Testis (tissue), 2 donors: ENCODE measurements at regions not wholly inside any gene's neighbourhood (a gene's known extent, or its start where the extent isn't known, plus 50 kb on each side); places are given as distances from the start of the nearest gene placed in this dataset.

Source experiments
- DNase-seq: peaks from one replicate; pipeline ENCODE4 v3.0.0-alpha.2; 2019
- H3K27ac ChIP-seq, 2 donors: fragments of 200-600 bp; sonication (generic); one replicate each; pipeline ENCODE4 v1.5.1; 2019
- H3K27me3 ChIP-seq: fragments of 200-600 bp; sonication (generic); one replicate; pipeline ENCODE4 v1.5.1; 2019
- H3K36me3 ChIP-seq: fragments of 200-600 bp; sonication (generic); one replicate; pipeline ENCODE4 v1.5.1; 2017; ENCODE audit warnings: low read depth; ENCODE audit errors: missing control alignments
- H3K4me1 ChIP-seq: fragments of 200-600 bp; sonication (generic); one replicate; pipeline ENCODE4 v1.5.1; 2019
- H3K4me3 ChIP-seq, 2 donors: fragments of 200-600 bp; sonication (generic); one replicate each; pipeline ENCODE4 v1.5.1; 2017 to 2019
- H3K9me3 ChIP-seq: fragments of 200-600 bp; sonication (generic); one replicate; pipeline ENCODE4 v1.5.1; 2017
- CTCF ChIP-seq, 3 experiments: fragments of 450-650 bp in 2 of 3; fragments of 200-600 bp in 1 of 3; sonication (generic) in 1 of 3; IDR thresholded peaks; one replicate each; pipeline ENCODE4 v1.5.1; 2016 to 2019; ENCODE audit warnings: antibody characterized with exemption in 3 of 3, mild to moderate bottlenecking in 2 of 3, moderate library complexity in 1 of 3
- POLR2A ChIP-seq: fragments of 450-650 bp; IDR thresholded peaks from one replicate; pipeline ENCODE4 v1.6.1; 2017; ENCODE audit warnings: antibody characterized with exemption, mild to moderate bottlenecking, moderate library complexity
- WGBS, 2 donors: methylation state at CpG; one replicate each; pipeline ENCODE4 v1.1.5; 2018; 5-methylcytosine and 5-hydroxymethylcytosine counted together
- intact Hi-C: fragments of 100-400 bp; cut with DNase I; formaldehyde crosslinking; loops from one replicate; pipeline ENCODE4 v1.15.1; 2023; ENCODE audit warnings: low total_unique reads

GRCh38 chr5:174624733-174625522 lies 99.5 kb upstream of the MSX2 start:
- Histone ChIP-seq H3K27me3 (no peaks in the 10 kb centered on the region), H3K4me1 (no peaks in the 10 kb centered on the region), H3K36me3 (no peaks in the 10 kb centered on the region), H3K4me3 (no peak overlapping the region), H3K27ac (no peak overlapping the region), H3K9me3 (no peaks in the 10 kb centered on the region)
- 62 to 63% methylated on average over 12 of the region's 12 CpGs for WGBS, 2 donors
- no peak for DNase-seq
- intact Hi-C loops: no loop called here
- no peak for TF ChIP-seq POLR2A
- no peak for TF ChIP-seq CTCF (IDR thresholded peaks at IDR 0.05)

- Histone ChIP-seq H3K4me3 (no peak overlapping the region), H3K27me3 (no peaks in the 10 kb centered on the region), H3K36me3 (no peaks in the 10 kb centered on the region), H3K9me3 (no peaks in the 10 kb centered on the region), H3K4me1 (no peaks in the 10 kb centered on the region), H3K27ac (no peak overlapping the region)
- TF ChIP-seq CTCF (IDR thresholded peaks at IDR 0.05): no peak
- no peak for TF ChIP-seq POLR2A
- intact Hi-C loops: no loop called here
- DNase-seq: peak; percentile 71
- WGBS, 2 donors: 35 to 41% methylated on average over 11 of the region's 11 CpGs
Observed at GRCh38 chr5:174625591-174626350, 98.6 kb upstream of the MSX2 start.

- Histone ChIP-seq H3K4me1 (no peaks in the 10 kb centered on the region), H3K27me3 (no peaks in the 10 kb centered on the region), H3K9me3 (no peaks in the 10 kb centered on the region), H3K4me3 (no peak overlapping the region), H3K36me3 (no peaks in the 10 kb centered on the region), H3K27ac (no peak overlapping the region)
- TF ChIP-seq CTCF (IDR thresholded peaks at IDR 0.05): no peak
- no peak for TF ChIP-seq POLR2A
- DNase-seq: no peak
- 66 to 70% methylated on average over 7 of the region's 7 CpGs for WGBS, 2 donors
- intact Hi-C loops: no loop called here
Observed at GRCh38 chr5:174626369-174626920, 97.9 kb upstream of the MSX2 start.

- H3K27me3 ChIP-seq: no peaks in the 10 kb centered on the region
- H3K36me3 ChIP-seq: no peaks in the 10 kb centered on the region
- intact Hi-C loops: no loop called here
- DNase-seq: no peak
- TF ChIP-seq CTCF (IDR thresholded peaks at IDR 0.05): no peak
- TF ChIP-seq POLR2A: no peak
- H3K27ac ChIP-seq: no peak overlapping the region
- H3K4me3 ChIP-seq: no peak overlapping the region
- no peaks in the 10 kb centered on the region for H3K9me3 ChIP-seq
- 59 to 65% methylated on average over 5 to 6 of the region's 6 CpGs for WGBS, 2 donors
- H3K4me1 ChIP-seq: no peaks in the 10 kb centered on the region
Observed at GRCh38 chr5:174636094-174636493, 88.3 kb upstream of the MSX2 start.
